Tibial nerve (tissue), 4 donors: ENCODE measurements at regions not wholly inside any gene's neighbourhood (a gene's known extent, or its start where the extent isn't known, plus 50 kb on each side); places are given as distances from the start of the nearest gene placed in this dataset.

Source experiments
- EP300 ChIP-seq, 2 donors: sonication (generic); formaldehyde crosslinking; IDR thresholded peaks; one replicate each; pipeline ENCODE4 v1.6.1; 2017; ENCODE audit warnings: antibody characterized with exemption in 2 of 2, mild to moderate bottlenecking in 1 of 2
- POLR2A ChIP-seq, 2 donors: fragments of 450-650 bp; IDR thresholded peaks; one replicate each; pipeline ENCODE4 v1.6.1; 2017; ENCODE audit warnings: antibody characterized with exemption in 2 of 2, mild to moderate bottlenecking in 2 of 2, moderate library complexity in 2 of 2
- TF ChIP-seq, protein P1 (sequence below), 5 experiments: fragments of 200-600 bp in 3 of 5; fragments of 450-650 bp in 2 of 5; sonication (generic) in 3 of 5; IDR thresholded peaks; one replicate each; pipeline ENCODE4 v1.5.1; 2016 to 2019; ENCODE audit warnings: antibody characterized with exemption in 5 of 5, mild to moderate bottlenecking in 3 of 5, moderate library complexity in 2 of 5

GRCh38 chr20:24777746-24778145 is 171.3 kb upstream of the CST7 start:
- TF ChIP-seq EP300 (IDR thresholded peaks at IDR 0.05) = no peak
- TF ChIP-seq, protein P1, sequence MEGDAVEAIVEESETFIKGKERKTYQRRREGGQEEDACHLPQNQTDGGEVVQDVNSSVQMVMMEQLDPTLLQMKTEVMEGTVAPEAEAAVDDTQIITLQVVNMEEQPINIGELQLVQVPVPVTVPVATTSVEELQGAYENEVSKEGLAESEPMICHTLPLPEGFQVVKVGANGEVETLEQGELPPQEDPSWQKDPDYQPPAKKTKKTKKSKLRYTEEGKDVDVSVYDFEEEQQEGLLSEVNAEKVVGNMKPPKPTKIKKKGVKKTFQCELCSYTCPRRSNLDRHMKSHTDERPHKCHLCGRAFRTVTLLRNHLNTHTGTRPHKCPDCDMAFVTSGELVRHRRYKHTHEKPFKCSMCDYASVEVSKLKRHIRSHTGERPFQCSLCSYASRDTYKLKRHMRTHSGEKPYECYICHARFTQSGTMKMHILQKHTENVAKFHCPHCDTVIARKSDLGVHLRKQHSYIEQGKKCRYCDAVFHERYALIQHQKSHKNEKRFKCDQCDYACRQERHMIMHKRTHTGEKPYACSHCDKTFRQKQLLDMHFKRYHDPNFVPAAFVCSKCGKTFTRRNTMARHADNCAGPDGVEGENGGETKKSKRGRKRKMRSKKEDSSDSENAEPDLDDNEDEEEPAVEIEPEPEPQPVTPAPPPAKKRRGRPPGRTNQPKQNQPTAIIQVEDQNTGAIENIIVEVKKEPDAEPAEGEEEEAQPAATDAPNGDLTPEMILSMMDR (IDR thresholded peaks at IDR 0.05) = no peak
- TF ChIP-seq POLR2A (IDR thresholded peaks at IDR 0.05) = no peak
